Eye (tissue), 1 donor: ENCODE measurements at regions not wholly inside any gene's neighbourhood (a gene's known extent, or its start where the extent isn't known, plus 50 kb on each side); places are given as distances from the start of the nearest gene placed in this dataset.

Experiments
- DNase-seq: peaks from one replicate; pipeline ENCODE4 v3.0.0-alpha.2; 2015

DNA sequence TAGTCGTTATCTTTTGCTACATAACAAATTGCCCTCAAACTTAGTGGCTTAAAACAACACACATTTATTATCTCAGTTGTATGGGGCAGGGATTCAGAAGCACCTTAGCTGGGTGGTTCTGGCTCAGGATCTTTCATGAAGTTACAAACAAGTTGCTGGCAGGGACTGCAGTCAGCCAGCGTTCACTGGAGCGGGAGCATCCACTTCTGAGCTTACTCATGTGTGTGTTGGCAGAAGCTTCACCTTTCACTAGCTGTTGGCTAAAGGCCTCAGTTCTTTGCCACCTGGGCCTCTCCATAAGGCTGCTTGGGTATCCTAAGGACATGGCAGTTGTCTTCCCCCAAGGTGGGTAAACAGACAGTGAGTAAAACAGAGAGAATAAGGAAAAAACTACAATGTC, 365.7 kb downstream of the RPS29 start:
- no peak for DNase-seq

DNA sequence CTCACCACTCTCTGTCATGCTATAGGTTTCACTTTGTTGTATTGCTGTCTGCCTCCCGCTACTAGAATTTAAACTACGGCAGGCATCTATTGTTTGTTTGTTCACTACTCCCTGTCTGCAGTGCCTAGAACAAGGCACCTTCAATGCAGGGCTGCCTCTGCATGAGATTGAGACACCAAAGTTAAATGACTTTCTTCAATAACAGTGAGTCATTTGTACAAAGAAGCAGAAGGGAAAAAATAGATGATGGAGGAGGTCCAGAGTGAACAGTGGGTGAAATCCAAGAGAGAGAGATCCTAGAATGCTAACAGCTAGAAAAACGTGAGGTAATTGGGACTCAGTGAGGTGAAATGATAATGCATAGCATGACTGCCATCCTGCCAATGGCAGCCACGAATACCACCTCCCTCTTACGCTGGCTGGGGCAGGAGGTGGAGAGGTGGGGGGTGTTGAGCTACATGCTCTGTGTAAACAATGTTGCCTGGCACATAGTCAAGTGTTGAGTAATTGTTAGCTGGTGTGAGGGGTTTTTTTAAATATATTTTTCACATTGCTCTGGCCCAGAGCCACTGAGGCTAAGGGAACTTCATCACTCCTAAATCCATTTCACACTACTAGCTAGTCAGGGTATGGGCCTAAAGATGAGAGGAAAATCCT, 367.6 kb downstream of the RPS29 start:
- no peak for DNase-seq

DNA sequence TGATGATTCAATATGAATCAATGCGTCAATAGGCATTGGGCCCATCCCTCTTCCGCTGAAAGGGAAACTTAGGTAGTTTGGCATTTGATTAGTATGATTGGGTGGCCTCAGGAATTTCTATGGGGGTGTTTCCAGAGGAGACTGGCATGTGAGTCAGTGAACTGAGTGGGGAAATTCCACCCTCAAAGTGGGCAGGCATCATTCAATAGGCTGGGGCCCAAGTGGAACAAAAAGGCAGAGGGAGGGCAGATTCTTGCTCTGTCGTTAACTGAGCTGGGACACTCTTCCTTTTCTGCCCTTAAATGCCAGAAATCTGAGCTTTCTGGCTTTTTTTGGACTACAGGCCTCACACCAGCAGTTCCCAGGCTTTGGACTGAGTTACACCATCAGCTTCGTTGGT, 373.5 kb downstream of the RPS29 start:
- no peak for DNase-seq

DNA sequence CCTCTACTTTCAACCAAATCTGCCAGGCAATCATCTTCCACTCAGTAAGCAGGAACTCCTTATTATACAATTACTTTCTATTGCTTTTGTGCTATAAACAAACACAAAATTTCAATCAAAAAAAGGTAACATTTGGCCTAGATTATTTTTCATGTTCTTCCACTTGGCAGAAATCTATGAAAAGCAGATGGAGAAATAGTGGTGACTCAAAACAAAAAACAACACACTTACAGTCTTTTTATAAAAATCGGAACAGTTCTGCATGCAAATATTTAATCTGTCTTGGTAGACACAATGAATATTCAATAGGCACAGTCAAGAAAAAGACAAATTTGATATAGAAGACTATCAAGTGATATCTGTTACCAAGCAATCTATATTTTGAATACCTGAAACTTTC, 376.8 kb downstream of the RPS29 start:
- no peak for DNase-seq

DNA sequence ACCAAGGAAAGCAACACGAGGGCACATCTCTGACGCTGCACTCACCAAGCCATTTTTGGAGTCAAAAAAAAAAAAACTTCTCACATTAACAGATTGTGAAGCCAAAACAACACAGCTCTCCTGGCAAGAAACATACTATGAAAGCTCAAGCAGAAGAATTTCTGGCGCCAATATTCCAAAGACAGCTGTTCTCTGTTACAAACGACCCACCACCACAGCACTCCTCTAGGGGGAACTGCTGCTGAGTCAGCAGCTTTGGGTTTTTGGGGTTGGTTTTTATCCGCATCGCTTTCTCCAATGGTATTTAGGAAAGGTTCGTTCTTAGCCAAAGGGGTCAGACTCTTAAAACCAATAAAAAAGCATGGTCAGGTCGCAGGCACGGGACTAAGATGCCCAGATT, 379.4 kb downstream of the RPS29 start:
- peak; percentile 35 for DNase-seq

DNA sequence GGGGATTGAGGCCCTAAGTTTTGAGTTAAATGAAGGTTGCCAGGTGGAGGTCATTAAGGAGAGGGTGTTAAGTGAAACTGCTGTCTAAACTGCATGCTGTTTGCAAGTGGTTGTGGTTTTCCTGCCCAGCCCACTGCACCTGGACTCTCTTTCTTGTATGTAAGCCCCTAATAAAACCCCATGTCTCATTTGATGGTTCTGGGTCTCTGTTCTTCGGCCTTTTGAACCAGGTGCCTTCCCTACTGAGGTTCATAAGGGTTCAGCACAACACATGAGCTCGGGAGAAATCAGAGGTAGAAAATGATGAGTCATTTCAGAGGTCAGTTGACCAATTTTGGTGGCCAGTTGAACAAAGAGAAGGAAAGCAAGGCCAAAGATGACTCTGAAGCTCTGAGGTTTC, 382.5 kb downstream of the RPS29 start:
- no peak for DNase-seq

DNA sequence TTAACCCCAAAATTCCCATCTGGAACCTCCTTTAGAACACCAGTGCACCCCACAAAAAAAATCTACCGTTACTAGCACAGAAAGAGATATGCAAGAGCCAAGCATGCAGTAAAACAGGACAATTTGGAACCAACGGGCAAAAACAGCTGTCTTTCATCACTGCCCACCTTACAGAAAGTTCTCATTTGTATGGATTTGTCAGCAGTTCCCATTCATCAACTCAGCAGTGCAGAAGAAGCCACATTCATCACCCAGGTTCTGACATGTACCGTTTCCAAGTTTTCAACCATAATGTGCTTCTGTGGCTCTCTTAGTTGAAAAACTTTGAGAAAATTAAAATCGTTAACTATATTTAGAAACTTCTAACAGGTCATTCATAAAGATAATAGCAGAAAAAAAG, 387.0 kb downstream of the RPS29 start:
- no peak for DNase-seq

DNA sequence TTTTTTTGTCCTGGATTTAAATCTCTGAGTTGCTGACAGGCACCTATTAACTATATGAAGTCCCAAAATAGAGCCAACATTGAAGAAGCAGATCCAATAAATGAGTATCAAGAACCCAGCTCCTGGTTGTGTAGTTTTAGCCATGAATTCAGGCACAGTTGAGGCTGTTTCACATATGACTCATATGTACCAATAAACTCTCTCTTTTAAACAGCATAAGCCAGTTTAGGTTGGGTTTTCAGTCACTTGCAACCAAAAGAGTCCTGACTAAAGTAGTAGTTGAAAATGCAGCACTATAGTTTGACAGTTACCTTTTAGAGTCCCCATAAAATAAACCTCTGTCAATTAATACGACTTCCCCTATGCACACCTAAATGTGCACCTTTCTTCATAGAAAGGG, 389.9 kb downstream of the RPS29 start:
- DNase-seq = no peak

DNA sequence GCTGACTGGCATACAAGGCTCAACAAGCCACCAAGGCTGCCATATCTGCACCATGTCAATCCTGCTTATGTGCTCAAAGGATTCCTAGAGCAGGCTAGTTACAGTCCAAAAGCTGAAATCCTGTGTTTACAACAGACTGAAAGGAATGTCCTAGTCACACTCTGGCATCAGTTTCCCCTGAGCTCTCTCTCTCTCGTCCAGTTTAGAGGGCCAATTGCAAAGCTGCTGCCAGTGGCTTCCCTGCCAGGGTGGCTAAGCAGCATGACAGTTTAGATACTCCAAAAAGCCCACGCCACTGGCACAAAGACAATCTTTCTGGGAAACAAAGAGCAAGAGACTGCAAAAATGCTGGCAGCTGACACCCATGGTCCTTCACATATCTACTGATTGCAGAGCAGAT, 392.1 kb downstream of the RPS29 start:
- DNase-seq = no peak

DNA sequence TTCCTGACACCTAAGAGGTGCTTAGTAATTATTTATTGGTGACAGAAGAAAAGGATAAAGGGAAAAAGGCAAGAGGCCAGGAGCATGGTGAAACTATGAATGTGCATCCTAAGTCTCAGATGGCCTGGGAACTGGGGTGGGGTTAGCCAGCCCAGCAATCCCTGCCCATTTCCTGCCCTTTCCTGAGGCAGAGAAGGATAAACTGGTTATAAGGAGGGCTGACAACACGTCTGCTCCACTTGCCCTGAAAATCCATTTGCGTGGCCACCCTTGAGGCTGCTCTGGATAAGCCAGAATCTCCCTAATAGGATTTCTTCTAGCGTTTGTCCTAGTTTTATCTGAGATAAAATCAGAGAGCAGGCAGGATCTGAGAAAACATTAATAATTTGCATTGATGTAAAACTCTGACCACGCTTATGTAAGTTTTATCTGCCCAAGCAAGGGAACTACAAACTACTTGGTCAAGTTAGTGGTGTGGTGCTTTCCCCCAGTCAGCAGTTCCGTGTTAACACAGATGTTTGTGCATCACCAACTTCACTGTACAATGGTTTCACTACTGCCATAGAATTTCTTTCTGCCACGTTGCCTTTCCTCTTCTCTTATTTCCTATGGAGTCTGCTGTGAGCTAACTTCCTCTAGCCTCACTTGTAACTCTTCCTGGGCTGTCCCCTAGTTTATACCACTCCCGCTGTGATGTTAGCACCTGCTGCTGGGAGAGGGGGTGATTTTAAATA, 392.7 kb downstream of the RPS29 start:
- no peak for DNase-seq

DNA sequence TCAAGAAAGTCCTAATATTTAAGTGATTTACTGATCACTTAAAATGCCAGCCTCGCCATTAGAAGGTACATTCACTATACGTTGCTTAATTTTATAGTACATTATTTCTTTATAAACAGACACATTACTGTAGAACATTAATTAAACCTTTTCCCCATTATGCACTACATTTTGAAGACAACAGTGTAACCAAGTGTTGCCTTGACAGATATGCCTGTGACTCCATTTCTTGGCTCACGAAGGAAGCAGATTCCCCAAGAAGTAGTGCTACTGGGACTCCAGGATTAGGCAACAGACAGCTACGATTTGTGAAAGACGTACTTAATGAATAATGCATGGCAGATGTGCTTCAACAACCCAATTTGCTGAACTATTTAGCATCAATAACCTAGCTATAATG, 394.8 kb downstream of the RPS29 start:
- no peak for DNase-seq

DNA sequence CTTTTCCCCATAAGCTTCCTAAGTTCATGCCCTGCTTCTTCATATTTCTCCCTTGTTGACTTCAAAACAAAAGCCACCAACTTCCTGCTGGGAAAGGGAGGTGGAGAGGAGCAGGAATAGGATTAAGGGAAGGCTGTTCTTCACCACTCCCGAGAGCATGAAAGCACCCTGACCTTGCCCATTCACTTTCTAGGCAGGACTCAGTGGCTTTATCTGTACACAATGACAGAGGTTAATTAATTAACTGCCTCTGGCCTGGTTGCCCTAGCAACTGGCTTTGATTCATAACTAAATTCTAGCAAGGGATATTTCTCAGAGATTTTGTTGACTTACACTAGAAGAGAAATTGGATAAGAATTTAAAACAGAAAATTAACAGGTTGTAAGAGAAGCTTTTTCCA, 396.8 kb downstream of the RPS29 start:
- DNase-seq = peak; percentile 9

DNA sequence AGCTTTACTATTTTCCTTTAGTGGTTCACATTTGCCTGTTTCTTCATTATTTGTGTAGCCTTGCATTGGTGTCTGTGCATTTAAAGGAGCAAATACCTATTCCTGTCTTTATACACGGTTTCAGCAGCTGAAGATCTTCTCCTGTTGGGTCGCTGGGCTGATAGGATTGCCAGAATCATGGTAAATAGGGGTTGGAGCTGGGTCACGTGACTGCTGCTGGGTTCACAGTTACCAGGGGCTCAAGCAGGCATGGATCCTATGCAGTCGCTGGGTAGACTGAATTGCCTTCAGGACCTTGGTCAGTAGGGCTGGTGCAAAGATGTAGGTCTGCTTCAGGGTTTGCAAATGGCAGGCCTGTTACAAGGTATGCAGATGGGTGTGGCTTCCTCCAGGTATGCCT, 398.4 kb downstream of the RPS29 start:
- DNase-seq = no peak

DNA sequence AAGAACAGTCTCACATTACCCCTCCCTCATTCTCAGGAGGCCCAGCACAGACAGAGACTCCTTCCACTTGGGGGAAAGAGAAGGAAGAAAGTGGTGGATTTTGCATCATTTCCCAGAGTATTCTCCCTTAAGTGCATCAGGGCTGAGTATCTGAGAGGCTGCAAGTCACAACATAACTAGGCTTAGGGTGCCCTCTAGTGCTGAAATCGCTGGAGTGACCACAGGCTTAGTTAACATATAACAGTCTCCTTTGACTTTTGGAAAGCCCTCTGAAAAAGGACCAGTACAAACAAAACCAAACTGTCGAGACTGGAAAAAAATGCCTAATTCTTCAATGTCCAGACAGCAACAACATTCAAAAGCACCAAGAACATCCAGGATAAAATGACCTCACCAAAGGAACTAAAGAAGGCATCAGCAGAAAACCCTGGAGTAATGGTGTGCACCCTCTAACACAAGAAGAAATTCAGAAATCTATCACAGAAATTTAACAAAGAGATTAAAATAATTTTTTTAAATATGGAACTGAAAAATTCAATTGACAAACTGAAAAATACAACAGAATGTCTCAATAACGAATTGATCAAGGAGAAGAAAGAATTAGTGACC, 412.3 kb downstream of the RPS29 start:
- DNase-seq = peak; percentile 78

DNA sequence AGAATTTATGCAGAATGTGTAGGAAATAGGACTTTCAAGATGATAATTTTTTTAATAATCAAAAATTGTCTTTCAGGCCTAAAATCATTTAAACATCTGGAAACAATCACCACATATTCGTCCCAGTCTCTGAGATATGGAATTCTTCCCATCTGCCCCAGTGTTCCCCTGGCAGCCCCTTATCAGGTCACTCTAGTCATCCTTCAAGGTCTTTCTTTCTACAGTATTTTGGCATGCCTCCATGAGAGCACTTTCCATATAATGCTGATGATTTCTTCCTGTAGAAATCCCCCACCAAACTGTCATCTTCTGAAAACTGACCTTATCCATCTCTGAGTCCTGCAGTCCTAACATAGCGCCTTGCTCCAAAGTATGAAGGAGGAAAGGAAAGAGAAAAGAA, 422.1 kb downstream of the RPS29 start:
- DNase-seq = no peak

DNA sequence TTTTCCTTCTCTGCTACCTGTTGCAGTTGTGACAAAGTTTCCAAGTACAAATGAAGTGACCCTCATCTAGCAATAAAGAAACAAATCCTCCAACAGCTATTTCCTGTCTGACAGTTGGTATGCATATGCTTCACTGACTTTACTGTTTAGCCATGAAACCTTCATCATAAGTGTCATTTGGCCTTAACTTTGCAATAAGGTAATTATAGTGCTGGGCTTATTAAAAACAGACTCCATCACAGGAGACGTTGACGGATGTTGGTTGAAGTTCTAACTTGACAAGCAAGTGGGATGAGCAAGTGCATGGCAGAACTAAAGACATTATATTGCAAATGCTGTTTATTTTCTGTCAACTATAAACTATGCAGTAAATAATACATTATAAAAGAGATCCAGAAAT, 425.2 kb downstream of the RPS29 start:
- peak; percentile 41 for DNase-seq

DNA sequence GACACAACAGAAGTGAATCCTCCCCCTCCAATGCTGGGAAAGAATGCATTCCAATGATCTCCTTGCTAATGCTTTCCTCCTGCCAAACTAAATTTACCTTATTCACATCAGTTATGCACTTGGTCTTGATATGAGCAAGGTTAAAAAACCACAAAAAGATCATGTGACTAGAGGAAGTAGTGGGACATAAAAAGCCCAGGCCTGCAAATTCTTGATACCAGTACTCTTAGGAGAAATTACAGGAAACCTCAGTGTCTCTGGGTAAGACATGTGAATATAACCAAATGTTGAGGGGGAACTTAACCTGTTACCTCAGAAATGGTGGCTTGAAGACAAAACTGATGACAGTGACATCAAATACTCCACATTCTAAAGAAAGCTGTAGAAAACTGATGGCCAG, 427.1 kb downstream of the RPS29 start:
- no peak for DNase-seq

DNA sequence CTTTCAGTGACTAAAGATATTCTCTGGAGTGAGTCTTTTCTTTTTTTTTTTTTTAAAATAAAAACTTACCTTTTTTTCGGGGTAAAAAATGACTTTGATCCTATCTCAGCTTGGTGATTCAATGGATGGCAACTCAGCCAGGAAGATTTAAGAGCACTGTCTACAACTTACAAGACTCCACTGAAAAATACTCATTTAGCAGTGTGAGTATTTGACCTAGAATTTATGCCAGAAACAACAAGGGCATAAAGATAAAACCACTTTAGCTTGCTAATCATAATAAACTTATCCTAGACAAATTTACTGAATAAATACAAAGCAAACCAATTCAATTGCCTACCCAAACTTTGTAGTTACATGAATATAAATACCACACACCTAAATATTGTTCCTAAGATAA, 446.6 kb downstream of the RPS29 start:
- DNase-seq = no peak

DNA sequence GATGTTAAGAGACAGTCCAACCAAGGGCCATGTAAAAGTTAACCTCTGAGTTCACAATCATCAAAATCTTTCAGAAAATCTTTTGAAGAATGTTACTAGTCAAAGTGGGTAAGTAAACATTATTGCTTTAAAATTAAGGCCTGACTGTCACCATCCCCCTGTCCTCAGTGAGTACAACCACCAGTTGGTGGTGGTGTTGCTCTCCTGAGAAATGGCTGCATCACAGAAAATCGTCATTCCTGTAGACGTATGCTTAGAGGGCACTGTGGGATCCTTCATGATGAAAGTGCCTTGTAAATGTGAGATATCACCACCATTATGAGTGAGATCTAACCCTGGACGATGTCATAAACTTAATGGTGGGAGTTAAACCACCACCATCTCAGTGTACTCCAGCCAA, 451.2 kb downstream of the RPS29 start:
- no peak for DNase-seq

DNA sequence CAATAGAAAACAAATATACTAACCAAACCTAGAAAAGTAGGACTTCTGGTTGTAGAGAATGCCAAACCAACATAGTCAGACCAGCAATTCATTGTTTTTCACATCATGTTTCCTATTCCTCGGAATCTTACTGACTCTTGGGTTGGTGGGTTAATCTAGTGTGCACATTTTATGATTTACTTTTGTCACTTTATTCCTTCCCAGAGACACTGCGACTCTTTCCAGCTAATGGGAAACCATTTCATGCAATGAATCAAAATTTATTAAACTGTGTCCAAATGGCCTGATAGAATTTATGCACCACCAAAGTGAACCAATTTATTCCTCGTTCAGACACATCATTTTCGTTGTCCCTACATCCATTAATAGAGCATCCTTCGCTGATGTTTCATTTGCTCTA, 464.9 kb downstream of the RPS29 start:
- DNase-seq = no peak

DNA sequence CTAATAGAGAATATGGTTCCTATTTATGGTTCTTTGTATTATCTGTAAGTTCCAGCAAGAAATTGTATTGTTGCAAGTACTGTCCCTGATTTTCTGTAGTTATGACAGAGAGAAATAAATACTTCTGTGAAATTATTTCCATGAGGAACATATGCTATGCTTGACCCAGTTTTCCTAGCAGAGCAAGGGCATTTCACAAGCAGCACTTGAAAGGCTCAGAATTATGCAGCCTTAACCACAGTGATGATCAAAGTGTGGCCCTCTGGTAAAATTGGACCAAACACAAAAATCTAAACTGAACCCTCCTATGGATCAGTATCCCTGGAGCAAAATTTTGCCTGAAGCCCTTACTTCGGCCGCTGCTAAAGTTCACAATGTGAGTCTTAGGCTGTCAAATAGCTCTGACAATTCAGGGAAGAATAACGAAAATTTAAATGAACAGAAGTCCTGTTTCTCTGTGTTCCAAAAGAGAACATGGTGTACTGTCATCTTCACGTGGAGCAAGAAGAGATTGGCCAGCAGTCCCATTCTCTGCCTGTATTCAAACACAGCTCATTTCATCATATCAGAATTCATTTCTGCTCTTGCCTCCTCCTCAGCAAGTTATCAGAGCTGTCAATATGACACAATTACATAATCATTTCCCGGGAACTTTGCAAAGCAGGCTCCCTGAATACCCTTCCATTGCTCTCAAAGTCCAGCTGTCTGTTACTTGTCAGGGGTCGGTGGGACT, 471.9 kb downstream of the RPS29 start:
- no peak for DNase-seq

DNA sequence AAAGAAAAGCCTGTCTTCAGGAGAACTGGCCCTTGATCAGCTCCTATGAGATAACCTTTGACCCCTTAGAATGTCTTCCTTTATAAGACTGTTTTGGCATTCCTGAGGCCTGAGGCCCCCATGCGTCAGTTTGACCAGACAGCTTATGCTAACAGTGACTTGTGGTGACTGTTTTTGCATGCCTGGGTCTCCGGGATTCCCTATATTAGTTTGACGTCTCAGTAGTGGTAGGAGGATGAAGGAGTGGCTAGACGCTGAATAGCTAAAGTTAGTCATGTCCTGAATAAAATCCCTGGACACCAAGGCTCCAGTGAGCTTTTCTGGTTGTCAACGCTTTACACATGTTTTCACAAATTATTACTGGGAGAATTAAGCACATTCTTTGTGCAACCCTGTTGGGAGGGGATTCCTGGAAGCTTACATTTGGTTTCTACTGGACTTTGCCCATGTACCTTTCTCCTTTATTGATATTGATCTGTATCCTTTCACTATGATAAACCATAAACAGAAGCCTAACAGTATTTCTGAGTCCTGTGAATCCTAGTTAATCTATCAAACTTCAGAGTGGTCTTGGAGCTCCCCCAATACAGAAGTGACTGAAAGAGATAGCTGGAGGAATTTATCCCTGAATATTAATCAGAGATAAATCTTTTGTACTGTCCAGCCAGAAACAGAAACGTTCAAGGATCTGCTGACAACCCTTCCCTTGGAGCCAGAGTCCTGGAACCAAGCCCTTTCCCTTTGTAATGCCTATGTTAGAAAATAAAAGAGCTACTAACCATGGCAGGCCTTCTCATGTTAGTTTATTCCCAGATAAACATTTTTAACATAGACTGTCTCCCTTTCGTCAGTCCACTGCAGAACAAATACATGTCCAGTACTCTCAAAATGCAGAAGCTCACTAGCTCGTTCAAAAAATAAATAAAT, 479.2 kb downstream of the RPS29 start:
- DNase-seq = no peak

DNA sequence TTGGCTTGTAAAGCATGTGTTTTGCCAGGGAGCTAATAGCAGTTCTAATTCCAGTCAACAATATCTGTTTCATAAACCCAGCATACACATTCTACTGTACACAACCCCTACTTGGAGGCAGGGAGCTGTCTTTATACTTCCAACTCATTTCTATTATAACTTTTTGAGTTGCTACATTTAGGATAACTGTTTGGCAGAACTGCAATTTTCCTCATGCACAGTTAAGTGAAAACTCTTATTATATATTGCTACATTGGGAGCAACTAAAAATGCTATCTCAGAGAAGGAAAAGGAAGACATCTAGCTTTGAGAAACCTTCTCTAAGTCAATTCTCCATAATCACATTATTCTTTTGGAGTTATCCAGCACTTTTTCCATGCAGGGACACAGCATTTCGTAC, 480.2 kb downstream of the RPS29 start:
- DNase-seq = no peak
